ENCODE measurements at regions not wholly inside any gene's neighbourhood (a gene's known extent, or its start where the extent isn't known, plus 50 kb on each side); places are given as distances from the start of the nearest gene placed in this dataset.
"Not testable (repeated sequence)": the region's sequence is repeated elsewhere in the genome, so short reads cannot be mapped to it uniquely, and the experiment has no call there.

DNA sequence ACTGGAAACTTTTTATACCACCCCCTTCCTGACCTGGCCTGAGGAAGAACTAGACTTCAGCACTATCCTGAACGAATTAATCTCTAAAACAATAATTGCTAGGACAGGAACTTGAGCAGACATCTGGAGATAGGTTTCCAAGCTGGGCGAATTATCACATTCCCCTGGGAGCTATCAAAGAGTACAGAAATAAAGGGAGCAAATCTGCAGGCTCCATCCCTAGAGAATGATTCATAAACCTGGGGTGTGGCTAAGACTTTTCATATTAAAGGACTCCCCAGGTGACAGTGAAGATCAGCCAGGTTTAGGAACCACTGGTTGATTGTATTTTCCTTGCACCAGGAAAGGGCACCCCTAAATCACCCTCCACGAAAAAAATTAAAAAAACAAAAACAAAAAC lies 105.6 kb upstream of the NOL4 start:
- DNase-seq (ENCODE audit: low spot score in 2 of 2, unreplicated experiment in 2 of 2) = no peak
- H3K9me3 Mint-ChIP-seq = peaks cover 25% of the 10 kb centered on the region
- H3K4me3 Mint-ChIP-seq = no peak overlapping the region
- H3K36me3 Mint-ChIP-seq = peaks cover 4% of the 10 kb centered on the region
- TF ChIP-seq, protein P1, sequence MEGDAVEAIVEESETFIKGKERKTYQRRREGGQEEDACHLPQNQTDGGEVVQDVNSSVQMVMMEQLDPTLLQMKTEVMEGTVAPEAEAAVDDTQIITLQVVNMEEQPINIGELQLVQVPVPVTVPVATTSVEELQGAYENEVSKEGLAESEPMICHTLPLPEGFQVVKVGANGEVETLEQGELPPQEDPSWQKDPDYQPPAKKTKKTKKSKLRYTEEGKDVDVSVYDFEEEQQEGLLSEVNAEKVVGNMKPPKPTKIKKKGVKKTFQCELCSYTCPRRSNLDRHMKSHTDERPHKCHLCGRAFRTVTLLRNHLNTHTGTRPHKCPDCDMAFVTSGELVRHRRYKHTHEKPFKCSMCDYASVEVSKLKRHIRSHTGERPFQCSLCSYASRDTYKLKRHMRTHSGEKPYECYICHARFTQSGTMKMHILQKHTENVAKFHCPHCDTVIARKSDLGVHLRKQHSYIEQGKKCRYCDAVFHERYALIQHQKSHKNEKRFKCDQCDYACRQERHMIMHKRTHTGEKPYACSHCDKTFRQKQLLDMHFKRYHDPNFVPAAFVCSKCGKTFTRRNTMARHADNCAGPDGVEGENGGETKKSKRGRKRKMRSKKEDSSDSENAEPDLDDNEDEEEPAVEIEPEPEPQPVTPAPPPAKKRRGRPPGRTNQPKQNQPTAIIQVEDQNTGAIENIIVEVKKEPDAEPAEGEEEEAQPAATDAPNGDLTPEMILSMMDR (IDR thresholded peaks at IDR 0.05; ENCODE audit: unreplicated experiment) = no peak
- H3K4me1 Mint-ChIP-seq = no peaks in the 10 kb centered on the region
- no peaks in the 10 kb centered on the region for H3K27me3 Mint-ChIP-seq (ENCODE audit: low read depth)
- H3K27ac Mint-ChIP-seq = no peak overlapping the region

DNA sequence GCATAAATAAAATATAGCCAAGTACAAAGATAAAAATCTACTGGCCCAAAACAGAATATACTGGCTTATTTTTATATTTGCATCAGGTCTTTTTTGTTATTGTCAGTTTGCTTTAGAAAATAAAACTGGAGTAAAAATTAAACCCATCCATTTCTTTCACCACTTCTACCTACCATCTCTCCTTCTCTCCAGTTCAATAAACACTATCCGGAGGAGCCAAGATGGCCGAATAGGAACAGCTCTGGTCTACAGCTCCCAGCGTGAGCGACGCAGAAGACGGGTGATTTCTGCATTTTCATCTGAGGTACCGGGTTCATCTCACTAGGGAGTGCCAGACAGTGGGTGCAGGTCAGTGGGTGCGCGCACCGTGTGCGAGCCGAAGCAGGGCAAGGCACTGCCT lies 106.2 kb upstream of the NOL4 start:
- not testable (repeated sequence) for H3K36me3 Mint-ChIP-seq; DNase-seq (ENCODE audit: low spot score in 2 of 2, unreplicated experiment in 2 of 2); H3K4me3 Mint-ChIP-seq; H3K27me3 Mint-ChIP-seq (ENCODE audit: low read depth); H3K4me1 Mint-ChIP-seq; H3K27ac Mint-ChIP-seq
- peaks cover 21% of the 10 kb centered on the region for H3K9me3 Mint-ChIP-seq

DNA sequence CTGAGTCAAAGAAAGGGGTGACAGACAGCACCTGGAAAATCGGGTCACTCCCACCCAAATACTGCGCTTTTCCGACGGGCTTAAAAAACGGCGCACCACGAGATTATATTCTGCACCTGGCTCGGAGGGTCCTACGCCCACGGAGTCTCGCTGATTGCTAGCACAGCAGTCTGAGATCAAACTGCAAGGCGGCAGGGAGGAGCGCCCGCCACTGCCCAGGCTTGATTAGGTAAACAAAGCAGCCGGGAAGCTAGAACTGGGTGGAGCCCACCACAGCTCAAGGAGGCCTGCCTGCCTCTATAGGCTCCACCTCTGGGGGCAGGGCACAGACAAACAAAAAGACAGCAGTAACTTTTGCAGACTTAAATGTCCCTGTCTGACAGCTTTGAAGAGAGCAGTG lies 106.6 kb upstream of the NOL4 start:
- DNase-seq (ENCODE audit: low spot score in 2 of 2, unreplicated experiment in 2 of 2); H3K4me3 Mint-ChIP-seq; H3K27ac Mint-ChIP-seq; H3K27me3 Mint-ChIP-seq (ENCODE audit: low read depth); H3K4me1 Mint-ChIP-seq; H3K36me3 Mint-ChIP-seq: not testable (repeated sequence)
- H3K9me3 Mint-ChIP-seq = peaks cover 19% of the 10 kb centered on the region

DNA sequence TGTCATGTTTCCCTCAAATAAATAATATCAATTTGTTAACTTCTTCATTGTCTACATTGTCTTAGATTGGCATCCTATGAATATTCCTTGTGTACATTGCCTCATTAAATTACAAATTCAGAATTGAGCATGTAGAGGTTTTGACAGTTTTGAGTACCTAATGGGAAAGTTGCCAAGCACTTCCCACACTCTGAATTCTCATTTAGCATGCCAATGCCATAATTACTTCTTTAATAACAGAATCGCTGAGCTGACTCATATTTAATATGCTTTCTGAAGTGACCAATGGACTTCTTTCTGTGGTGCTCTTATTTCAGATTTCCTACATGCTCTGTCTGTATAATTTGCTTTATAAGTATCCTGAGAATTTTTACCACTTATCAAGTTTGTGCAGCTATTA lies 114.4 kb upstream of the NOL4 start:
- Mint-ChIP-seq H3K27me3 (ENCODE audit: low read depth) (no peaks in the 10 kb centered on the region), H3K9me3 (no peaks in the 10 kb centered on the region), H3K27ac (no peak overlapping the region), H3K4me1 (no peaks in the 10 kb centered on the region), H3K4me3 (no peak overlapping the region), H3K36me3 (no peaks in the 10 kb centered on the region)
- no peak for DNase-seq (ENCODE audit: low spot score in 2 of 2, unreplicated experiment in 2 of 2)
- TF ChIP-seq, protein P1 (IDR thresholded peaks at IDR 0.05; ENCODE audit: unreplicated experiment) = no peak

DNA sequence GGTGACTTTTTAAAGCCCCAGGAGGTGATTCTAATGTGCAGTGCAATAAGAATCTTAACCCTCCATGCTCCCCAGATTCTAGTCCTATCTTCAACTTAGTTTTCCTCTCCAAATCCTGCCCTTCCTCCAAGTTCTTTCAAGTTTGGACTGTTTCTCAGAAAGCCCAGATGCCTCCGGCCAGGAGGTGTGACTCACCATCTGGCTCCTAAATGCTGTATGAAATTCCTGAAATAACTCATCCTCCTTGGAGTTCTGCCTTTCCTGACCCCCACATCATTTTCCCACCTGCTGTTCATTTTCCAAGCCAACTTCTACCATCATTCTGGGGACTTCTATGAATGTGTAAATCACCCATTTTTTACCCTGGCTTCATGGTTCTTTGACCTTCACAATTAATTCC lies 118.2 kb upstream of the NOL4 start:
- no peak for DNase-seq (ENCODE audit: low spot score in 2 of 2, unreplicated experiment in 2 of 2)

DNA sequence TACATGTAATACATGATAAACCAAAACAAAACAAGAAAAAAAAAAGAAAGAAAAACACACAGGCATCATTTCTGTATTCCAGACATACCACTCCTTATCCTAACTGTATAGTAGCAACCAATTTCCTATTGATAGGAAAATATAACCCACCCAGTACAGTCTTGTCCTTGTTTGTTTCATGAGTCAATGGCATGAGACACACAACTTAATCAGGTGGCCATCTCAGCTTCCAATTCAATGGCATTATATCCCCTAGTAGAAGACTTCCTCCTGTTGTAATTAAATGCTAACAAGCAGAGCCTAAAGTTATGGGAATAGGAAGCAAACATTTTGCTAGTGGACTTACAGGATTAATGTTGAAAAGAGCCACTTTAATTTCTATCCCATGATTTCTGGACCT lies 121.0 kb upstream of the NOL4 start:
- H3K27me3 Mint-ChIP-seq (ENCODE audit: low read depth) = no peaks in the 10 kb centered on the region
- H3K9me3 Mint-ChIP-seq = no peaks in the 10 kb centered on the region

More for the DNA sequence above, 118.2 kb upstream of the NOL4 start:
- TF ChIP-seq, protein P1 (IDR thresholded peaks at IDR 0.05; ENCODE audit: unreplicated experiment) = no peak
- Mint-ChIP-seq H3K4me1 (no peaks in the 10 kb centered on the region), H3K4me3 (no peak overlapping the region), H3K27ac (no peak overlapping the region), H3K27me3 (ENCODE audit: low read depth) (no peaks in the 10 kb centered on the region), H3K9me3 (no peaks in the 10 kb centered on the region), H3K36me3 (no peaks in the 10 kb centered on the region)

DNA sequence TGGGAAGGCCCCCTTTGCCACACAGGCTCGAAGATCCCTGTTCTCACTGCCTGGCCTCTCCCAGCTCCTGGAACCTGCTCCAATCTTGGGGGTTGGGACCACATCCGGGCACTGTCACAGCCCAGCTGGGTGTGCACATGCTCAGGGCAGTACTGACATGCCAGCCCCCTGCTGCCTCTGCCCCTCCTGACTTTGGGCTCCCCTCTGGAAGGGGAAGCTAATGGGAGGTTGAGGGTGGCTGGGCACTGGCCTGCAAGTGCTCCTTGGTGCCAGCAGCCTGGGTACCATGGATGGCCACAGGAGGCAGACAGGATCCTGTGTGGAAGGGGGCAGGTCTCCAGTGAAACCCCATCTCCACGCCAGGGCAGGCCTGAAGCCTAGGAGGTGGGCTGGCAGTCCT lies 126.1 kb upstream of the NOL4 start:
- H3K27me3 Mint-ChIP-seq (ENCODE audit: low read depth) = no peaks in the 10 kb centered on the region
- DNase-seq (ENCODE audit: low spot score in 2 of 2, unreplicated experiment in 2 of 2) = no peak
- no peak overlapping the region for H3K27ac Mint-ChIP-seq
- TF ChIP-seq, protein P1 (IDR thresholded peaks at IDR 0.05; ENCODE audit: unreplicated experiment) = no peak
- no peaks in the 10 kb centered on the region for H3K9me3 Mint-ChIP-seq
- no peaks in the 10 kb centered on the region for H3K4me1 Mint-ChIP-seq
- no peaks in the 10 kb centered on the region for H3K36me3 Mint-ChIP-seq
- no peak overlapping the region for H3K4me3 Mint-ChIP-seq

More for the DNA sequence above, 121.0 kb upstream of the NOL4 start:
- Mint-ChIP-seq H3K27ac (no peak overlapping the region), H3K4me3 (no peak overlapping the region), H3K36me3 (no peaks in the 10 kb centered on the region), H3K4me1 (no peaks in the 10 kb centered on the region)
- no peak for DNase-seq (ENCODE audit: low spot score in 2 of 2, unreplicated experiment in 2 of 2)
- TF ChIP-seq, protein P1 (IDR thresholded peaks at IDR 0.05; ENCODE audit: unreplicated experiment) = no peak

All from mesothelial cell of epicardium (in vitro differentiated cells).